NCI-H748 (cell line): ENCODE measurements at regions not wholly inside any gene's neighbourhood (a gene's known extent, or its start where the extent isn't known, plus 50 kb on each side); places are given as distances from the start of the nearest gene placed in this dataset.
A peak's percentile ranks its signal among the peaks of the same experiment; 100 is the strongest.
"Not testable (repeated sequence)": the region's sequence is repeated elsewhere in the genome, so short reads cannot be mapped to it uniquely, and the experiment has no call there.

Experiments used
- DNase-seq: peaks from one replicate; lab custom pipeline; 2025; ENCODE audit not compliant: unreplicated experiment; lab: John Stamatoyannopoulos, UW

GRCh38 chr5:33138145-33138544, 302.6 kb upstream of the TARS1 start:
- not testable (repeated sequence) for DNase-seq

GRCh38 chr5:33143405-33144123, 297.2 kb upstream of the TARS1 start:
- DNase-seq: no peak

- no peak for DNase-seq
Observed at GRCh38 chr5:33146881-33147280, 293.9 kb upstream of the TARS1 start.

GRCh38 chr5:33148076-33148513, 292.7 kb upstream of the TARS1 start:
- no peak for DNase-seq

- peak; percentile 74 for DNase-seq
Observed at GRCh38 chr5:33153372-33153771, 287.4 kb upstream of the TARS1 start.

GRCh38 chr5:33153831-33154230, 286.9 kb upstream of the TARS1 start:
- DNase-seq: no peak

GRCh38 chr5:33160871-33161270, 279.9 kb upstream of the TARS1 start:
- peak; percentile 39 for DNase-seq

- no peak for DNase-seq
Observed at GRCh38 chr5:33161421-33161820, 279.3 kb upstream of the TARS1 start.

- DNase-seq: no peak
Observed at GRCh38 chr5:33162057-33162456, 278.7 kb upstream of the TARS1 start.

GRCh38 chr5:33166522-33166921, 274.2 kb upstream of the TARS1 start:
- DNase-seq: no peak

- peak; percentile 37 for DNase-seq
Observed at GRCh38 chr5:33166948-33167347, 273.8 kb upstream of the TARS1 start.

GRCh38 chr5:33167541-33167940, 273.2 kb upstream of the TARS1 start:
- DNase-seq: no peak

- no peak for DNase-seq
Observed at GRCh38 chr5:33170411-33170810, 270.4 kb upstream of the TARS1 start.

- no peak for DNase-seq
Observed at GRCh38 chr5:33174383-33174782, 266.4 kb upstream of the TARS1 start.

GRCh38 chr5:33179301-33179700, 261.5 kb upstream of the TARS1 start:
- DNase-seq: no peak

GRCh38 chr5:33180900-33181299, 259.9 kb upstream of the TARS1 start:
- DNase-seq: peak; percentile 60

- no peak for DNase-seq
Observed at GRCh38 chr5:33182986-33183385, 257.8 kb upstream of the TARS1 start.

GRCh38 chr5:33184367-33184766, 256.4 kb upstream of the TARS1 start:
- DNase-seq: no peak

- DNase-seq: no peak
Observed at GRCh38 chr5:33188089-33188488, 252.7 kb upstream of the TARS1 start.

GRCh38 chr5:33194914-33195313, 245.9 kb upstream of the TARS1 start:
- no peak for DNase-seq

GRCh38 chr5:33195431-33196165, 245.2 kb upstream of the TARS1 start:
- DNase-seq: no peak

GRCh38 chr5:33198836-33199235, 241.9 kb upstream of the TARS1 start:
- DNase-seq: no peak

GRCh38 chr5:33203931-33204330, 236.8 kb upstream of the TARS1 start:
- no peak for DNase-seq
